Mucosa of gallbladder (tissue), 1 donor: ENCODE measurements at regions not wholly inside any gene's neighbourhood (a gene's known extent, or its start where the extent isn't known, plus 50 kb on each side); places are given as distances from the start of the nearest gene placed in this dataset.
"Not testable (repeated sequence)": the region's sequence is repeated elsewhere in the genome, so short reads cannot be mapped to it uniquely, and the experiment has no call there.

Experiments used
- DNase-seq: peaks from one replicate; pipeline ENCODE4 v3.0.0-alpha.2; 2020; ENCODE audit warnings: low spot score
- donor health status: DM: no; HTN: no; CAD: no.

DNA sequence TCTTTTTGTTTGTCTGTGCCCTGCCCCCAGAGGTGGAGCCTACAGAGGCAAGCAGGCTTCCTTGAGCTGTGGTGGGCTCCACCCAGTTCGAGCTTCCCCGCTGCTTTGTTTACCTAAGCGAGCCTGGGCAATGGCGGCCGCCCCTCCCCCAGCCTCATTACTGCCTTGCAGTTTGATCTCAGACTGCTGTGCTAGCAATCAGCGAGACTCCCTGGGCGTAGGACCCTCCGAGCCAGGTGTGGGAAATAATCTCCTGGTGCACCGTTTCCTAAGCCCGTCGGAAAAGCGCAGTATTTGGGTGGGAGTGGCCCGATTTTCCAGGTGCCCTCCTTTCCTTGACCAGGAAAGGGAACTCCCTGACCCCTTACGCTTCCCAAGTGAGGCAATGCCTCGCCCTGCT, 78.6 kb upstream of the HAND2 start:
- not testable (repeated sequence) for DNase-seq

DNA sequence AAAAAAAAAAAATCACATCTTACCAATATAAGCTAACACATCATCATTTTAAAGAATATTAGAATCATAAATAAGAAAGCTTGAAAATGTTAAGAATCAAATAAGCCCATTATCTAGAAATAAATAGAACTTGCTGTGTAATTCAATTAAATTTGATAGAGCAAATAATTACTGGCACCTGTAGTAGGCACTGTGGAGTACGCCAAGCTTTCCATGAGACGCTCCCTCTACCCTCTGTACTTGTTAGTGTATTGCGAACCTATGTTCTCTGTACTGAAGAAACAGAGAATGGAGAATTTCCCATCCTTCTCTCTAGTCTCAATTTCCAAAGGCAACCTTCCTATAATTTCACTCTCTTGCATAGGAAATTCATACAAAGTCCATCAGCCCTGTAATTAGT, 61.7 kb upstream of the HAND2 start:
- no peak for DNase-seq

DNA sequence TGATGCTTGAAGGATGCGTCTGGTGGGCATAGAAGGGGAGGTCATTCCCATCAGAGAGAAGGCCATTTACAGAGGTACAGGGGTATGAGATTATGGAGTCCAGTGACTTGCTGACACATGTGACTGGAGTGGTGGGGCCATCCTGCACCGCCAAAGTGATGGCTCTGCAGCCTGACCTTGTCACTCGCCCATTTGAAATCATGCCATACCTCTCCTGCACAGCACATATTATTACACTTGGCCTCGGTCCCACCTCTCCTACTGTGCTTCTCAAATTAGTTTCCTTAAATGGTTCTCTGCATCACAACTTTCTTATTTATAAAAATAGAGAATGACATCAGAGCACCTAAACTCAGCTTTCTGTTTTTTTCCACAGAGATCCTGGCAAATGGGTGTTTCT, 60.7 kb upstream of the HAND2 start:
- DNase-seq, result no peak

DNA sequence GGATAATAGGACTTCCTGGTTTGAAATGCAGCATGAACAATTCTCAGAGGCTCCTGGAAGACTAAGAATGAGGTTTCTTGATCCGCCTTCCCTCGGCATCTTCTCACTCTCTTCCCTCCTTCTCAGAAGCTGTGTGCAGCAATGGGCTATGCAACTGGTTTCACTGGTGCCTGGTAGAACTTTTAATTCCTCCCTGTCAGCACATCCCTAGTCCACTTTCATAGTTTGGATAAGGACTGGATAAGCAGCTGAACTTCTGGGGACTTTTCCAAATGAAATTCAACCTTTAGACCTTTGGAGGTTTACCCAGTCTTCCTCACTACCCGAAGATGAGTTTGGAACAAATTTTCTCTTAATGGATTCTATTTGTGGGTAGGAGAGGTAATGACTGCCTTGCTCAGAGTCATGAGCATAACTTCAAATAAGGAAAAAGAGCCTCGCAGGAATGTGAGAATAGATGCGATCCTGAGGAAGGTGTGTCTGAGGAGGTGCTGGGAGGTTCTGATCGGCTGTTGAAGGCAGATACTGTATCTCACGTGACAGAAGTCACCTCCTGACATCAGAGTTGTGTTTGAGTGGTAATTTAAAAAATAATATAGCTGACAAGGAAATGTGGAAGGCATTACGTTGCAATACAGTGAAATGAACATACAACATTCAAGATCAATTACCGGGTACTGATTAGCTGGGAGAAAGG, 56.0 kb upstream of the HAND2 start:
- no peak for DNase-seq

DNA sequence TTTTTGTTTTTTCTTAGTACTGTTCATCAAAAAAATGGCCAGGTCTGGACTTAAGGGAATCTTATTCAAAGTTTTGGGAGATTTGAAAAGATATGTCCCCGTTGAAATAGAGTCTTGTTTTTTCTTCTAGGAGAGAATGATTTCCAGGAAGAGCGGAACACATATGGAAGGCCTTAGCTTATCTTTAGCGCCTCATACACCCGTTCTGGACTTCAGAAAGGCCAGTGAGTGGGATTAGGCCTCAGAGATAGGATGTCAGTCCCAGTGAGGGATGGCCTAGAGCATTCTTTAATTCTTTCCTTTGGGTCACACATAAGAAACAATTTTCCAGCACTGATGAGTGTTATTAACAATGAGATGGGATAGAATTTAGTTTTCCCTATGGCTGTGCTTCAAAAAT, 54.5 kb upstream of the HAND2 start:
- no peak for DNase-seq
